NT2/D1 (cell line): ENCODE measurements at regions not wholly inside any gene's neighbourhood (a gene's known extent, or its start where the extent isn't known, plus 50 kb on each side); places are given as distances from the start of the nearest gene placed in this dataset.

Source experiments
- SUZ12 ChIP-seq: IDR thresholded peaks from 2 replicates; pipeline ENCODE4 v1.6.1; 2011; ENCODE audit not compliant: insufficient read length, insufficient read depth; ENCODE audit errors: extremely low read depth
- YY1 ChIP-seq: IDR thresholded peaks from 2 replicates; pipeline ENCODE4 v1.6.1; 2011; ENCODE audit not compliant: insufficient read length, insufficient read depth
- ZNF274 ChIP-seq: IDR thresholded peaks from 2 replicates; pipeline ENCODE4 v1.6.1; 2011; ENCODE audit warnings: mild to moderate bottlenecking, low read depth, low read length

DNA sequence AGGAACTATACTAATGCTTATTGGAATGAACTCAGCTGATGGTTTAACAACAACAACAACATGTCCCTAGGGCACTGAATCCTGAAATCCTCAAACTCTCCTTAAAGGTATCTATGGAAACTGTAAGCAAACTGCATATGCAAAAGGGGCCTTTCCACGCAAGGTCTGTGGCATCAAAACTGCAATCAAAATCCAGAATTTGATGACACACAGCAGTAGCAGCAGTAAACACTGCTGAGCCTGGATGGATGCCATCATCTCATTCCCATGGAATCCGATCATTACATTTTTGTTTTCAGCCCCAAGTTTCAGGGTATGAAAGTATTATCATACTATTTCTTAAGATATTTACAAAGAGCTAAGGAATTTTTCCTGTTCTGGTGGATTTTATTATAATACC is 399.7 kb downstream of the VPS13C start:
- TF ChIP-seq YY1: no peak
- no peak for TF ChIP-seq ZNF274
- TF ChIP-seq SUZ12: no peak
